KMS-11 (cell line): ENCODE measurements at regions not wholly inside any gene's neighbourhood (a gene's known extent, or its start where the extent isn't known, plus 50 kb on each side); places are given as distances from the start of the nearest gene placed in this dataset.

Source experiments
- H2AFZ ChIP-seq: fragments of 200-600 bp; sonication (generic); 2 replicates; pipeline ENCODE4 v1.6.1; 2016; ENCODE audit warnings: antibody characterized with exemption, mixed run types, low read depth
- H3K27ac ChIP-seq: fragments of 200-600 bp; sonication (generic); 2 replicates; pipeline ENCODE4 v1.6.1; 2016; ENCODE audit warnings: mild to moderate bottlenecking, mixed run types
- H3K27me3 ChIP-seq: fragments of 200-600 bp; sonication (generic); 2 replicates; pipeline ENCODE4 v1.6.1; 2017; ENCODE audit warnings: mild to moderate bottlenecking, low read depth, mixed run types, moderate library complexity; ENCODE audit not compliant: insufficient read depth
- H3K36me3 ChIP-seq: fragments of 200-600 bp; sonication (generic); 2 replicates; pipeline ENCODE4 v1.6.1; 2017; ENCODE audit warnings: mild to moderate bottlenecking, mixed run types; ENCODE audit not compliant: insufficient read depth
- H3K4me1 ChIP-seq: fragments of 200-600 bp; sonication (generic); 2 replicates; pipeline ENCODE4 v1.6.1; 2016; ENCODE audit warnings: mild to moderate bottlenecking, low read depth, mixed run types; ENCODE audit not compliant: poor library complexity, severe bottlenecking
- H3K4me2 ChIP-seq: fragments of 200-600 bp; sonication (generic); 2 replicates; pipeline ENCODE4 v1.7.0; 2016; ENCODE audit warnings: mild to moderate bottlenecking, mixed run types
- H3K4me3 ChIP-seq: fragments of 200-600 bp; sonication (generic); IDR thresholded peaks from 2 replicates; pipeline ENCODE4 v1.6.1; 2017; ENCODE audit warnings: low read depth, low read length, mixed read lengths; ENCODE audit not compliant: insufficient read depth
- H3K79me2 ChIP-seq: fragments of 200-600 bp; sonication (generic); 2 replicates; pipeline ENCODE4 v1.6.1; 2016; ENCODE audit warnings: low read depth, mixed run types; ENCODE audit not compliant: insufficient read depth
- H3K9ac ChIP-seq: fragments of 200-600 bp; sonication (generic); 2 replicates; pipeline ENCODE4 v1.6.1; 2016; ENCODE audit warnings: mild to moderate bottlenecking, mixed run types
- H4K20me1 ChIP-seq: fragments of 200-600 bp; sonication (generic); 2 replicates; pipeline ENCODE4 v1.6.1; 2016; ENCODE audit warnings: mild to moderate bottlenecking, mixed run types; ENCODE audit not compliant: insufficient read depth
- TF ChIP-seq, protein P1 (sequence below): fragments of 200-600 bp; sonication (generic); conservative IDR thresholded peaks from 2 replicates; pipeline ENCODE4 v1.6.1; 2017; ENCODE audit warnings: low read depth, mild to moderate bottlenecking, antibody characterized with exemption, low read length, moderate library complexity, mixed read lengths

- no peak overlapping the region for H2AFZ ChIP-seq
- H3K4me2 ChIP-seq, result no peak overlapping the region
- H3K9ac ChIP-seq, result no peak overlapping the region
- no peak overlapping the region for H3K27ac ChIP-seq
- H3K79me2 ChIP-seq, result no peaks in the 10 kb centered on the region
- H3K4me3 ChIP-seq, result no peak overlapping the region
- no peaks in the 10 kb centered on the region for H4K20me1 ChIP-seq
- H3K27me3 ChIP-seq, result no peaks in the 10 kb centered on the region
- peaks cover 34% of the 10 kb centered on the region for H3K4me1 ChIP-seq
- TF ChIP-seq, protein P1, sequence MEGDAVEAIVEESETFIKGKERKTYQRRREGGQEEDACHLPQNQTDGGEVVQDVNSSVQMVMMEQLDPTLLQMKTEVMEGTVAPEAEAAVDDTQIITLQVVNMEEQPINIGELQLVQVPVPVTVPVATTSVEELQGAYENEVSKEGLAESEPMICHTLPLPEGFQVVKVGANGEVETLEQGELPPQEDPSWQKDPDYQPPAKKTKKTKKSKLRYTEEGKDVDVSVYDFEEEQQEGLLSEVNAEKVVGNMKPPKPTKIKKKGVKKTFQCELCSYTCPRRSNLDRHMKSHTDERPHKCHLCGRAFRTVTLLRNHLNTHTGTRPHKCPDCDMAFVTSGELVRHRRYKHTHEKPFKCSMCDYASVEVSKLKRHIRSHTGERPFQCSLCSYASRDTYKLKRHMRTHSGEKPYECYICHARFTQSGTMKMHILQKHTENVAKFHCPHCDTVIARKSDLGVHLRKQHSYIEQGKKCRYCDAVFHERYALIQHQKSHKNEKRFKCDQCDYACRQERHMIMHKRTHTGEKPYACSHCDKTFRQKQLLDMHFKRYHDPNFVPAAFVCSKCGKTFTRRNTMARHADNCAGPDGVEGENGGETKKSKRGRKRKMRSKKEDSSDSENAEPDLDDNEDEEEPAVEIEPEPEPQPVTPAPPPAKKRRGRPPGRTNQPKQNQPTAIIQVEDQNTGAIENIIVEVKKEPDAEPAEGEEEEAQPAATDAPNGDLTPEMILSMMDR, result no peak
- H3K36me3 ChIP-seq, result no peaks in the 10 kb centered on the region
These were observed 265.9 kb downstream of the BMP7 start for GRCh38 chr20:57000441-57000968.

DNA sequence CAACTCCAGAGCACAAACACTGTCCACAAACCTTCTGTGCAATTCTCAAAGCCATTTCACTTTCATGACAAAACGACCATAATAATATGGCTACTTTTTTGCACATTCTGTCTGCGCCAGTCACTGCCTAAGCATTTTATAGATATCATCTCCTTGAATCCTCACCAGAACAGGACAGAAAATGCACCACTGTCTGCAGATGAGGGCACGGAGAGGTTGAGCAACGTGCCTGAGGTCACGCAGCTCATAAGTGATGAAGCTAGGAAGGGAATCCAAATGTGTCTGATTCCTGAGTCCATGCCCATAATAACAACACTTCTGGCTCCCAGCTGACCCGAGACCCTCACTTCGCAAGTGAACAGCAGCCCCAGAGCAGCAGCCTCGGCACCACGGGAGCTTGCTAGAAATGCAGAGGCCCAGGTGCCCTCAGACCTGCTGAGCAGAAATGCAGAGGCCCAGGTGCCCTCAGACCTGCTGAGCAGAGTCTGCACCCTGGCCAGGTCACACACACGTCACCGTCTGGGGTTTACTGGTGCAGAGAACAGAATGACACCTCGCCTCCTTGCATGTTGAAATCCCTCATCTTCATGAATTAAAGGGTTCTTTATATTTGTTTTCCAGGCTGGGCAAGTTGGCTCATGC is 265.2 kb downstream of the BMP7 start:
- no peak overlapping the region for H3K27ac ChIP-seq
- H3K4me2 ChIP-seq, result no peak overlapping the region
- H3K9ac ChIP-seq, result no peak overlapping the region
- H3K36me3 ChIP-seq, result no peaks in the 10 kb centered on the region
- TF ChIP-seq, protein P1, result no peak
- no peaks in the 10 kb centered on the region for H3K27me3 ChIP-seq
- no peaks in the 10 kb centered on the region for H3K79me2 ChIP-seq
- H2AFZ ChIP-seq, result no peak overlapping the region
- H3K4me1 ChIP-seq, result peaks cover 40% of the 10 kb centered on the region
- no peaks in the 10 kb centered on the region for H4K20me1 ChIP-seq
- H3K4me3 ChIP-seq, result no peak overlapping the region

DNA sequence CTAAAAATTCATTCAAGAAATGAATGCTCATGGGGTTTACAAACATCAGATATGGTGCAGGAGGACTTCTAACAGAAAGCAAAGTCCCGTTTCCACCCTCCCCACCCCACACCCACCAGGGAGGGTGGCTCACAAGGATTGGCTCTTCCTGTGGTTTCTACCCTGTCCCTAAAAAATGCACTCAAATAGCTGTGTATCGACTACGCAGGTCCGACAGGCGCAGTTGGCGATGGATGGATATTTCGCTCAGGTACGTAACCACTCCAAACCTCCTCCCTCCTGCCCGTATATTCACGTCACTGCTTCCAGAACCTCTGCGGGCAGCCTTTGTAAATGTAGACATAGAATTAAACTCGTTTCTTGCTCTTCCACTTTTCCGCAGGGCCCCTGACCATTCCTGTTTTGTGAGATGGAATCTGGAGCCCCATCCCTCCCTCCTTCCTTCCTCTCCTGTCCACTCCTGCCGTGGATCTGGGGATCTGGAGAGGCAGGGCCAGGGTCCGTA is 264.3 kb downstream of the BMP7 start:
- Histone ChIP-seq H4K20me1 (no peaks in the 10 kb centered on the region), H3K27ac (peak overlapping the region; percentile 91), H3K27me3 (no peaks in the 10 kb centered on the region), H3K4me2 (peak overlapping the region; percentile 49; the same call in 1 of the 2 replicates), H3K9ac (peak overlapping the region; percentile 58; the same call in 1 of the 2 replicates), H2AFZ (peak overlapping the region; percentile 66; the same call in 1 of the 2 replicates), H3K36me3 (no peaks in the 10 kb centered on the region), H3K4me1 (peaks cover 48% of the 10 kb centered on the region), H3K4me3 (no peak overlapping the region), H3K79me2 (no peaks in the 10 kb centered on the region)
- TF ChIP-seq, protein P1, result no peak

- no peaks in the 10 kb centered on the region for H3K79me2 ChIP-seq
- no peaks in the 10 kb centered on the region for H4K20me1 ChIP-seq
- peak overlapping the region; percentile 66 for H2AFZ ChIP-seq
- no peaks in the 10 kb centered on the region for H3K27me3 ChIP-seq
- H3K4me2 ChIP-seq, result peak overlapping the region; percentile 49
- peak overlapping the region; percentile 58; the same call in 1 of the 2 replicates for H3K9ac ChIP-seq
- peaks cover 57% of the 10 kb centered on the region for H3K4me1 ChIP-seq
- TF ChIP-seq, protein P1, result no peak
- no peaks in the 10 kb centered on the region for H3K36me3 ChIP-seq
- H3K4me3 ChIP-seq, result no peak overlapping the region
- H3K27ac ChIP-seq, result peak overlapping the region; percentile 91
These were observed 263.4 kb downstream of the BMP7 start for GRCh38 chr20:57003012-57003411.
